AG08396 (cell line): ENCODE measurements at regions not wholly inside any gene's neighbourhood (a gene's known extent, or its start where the extent isn't known, plus 50 kb on each side); places are given as distances from the start of the nearest gene placed in this dataset.
"Not testable (repeated sequence)": the region's sequence is repeated elsewhere in the genome, so short reads cannot be mapped to it uniquely, and the experiment has no call there.

ENCODE experiments used
- DNase-seq: peaks from one replicate; pipeline ENCODE4 v3.0.0; 2012; ENCODE audit warnings: low spot score, mixed read lengths

- DNase-seq, result no peak
Measured at GRCh38 chr3:166663194-166663593, 716.9 kb downstream of the ZBBX start.

GRCh38 chr3:166661621-166662020 is 718.5 kb downstream of the ZBBX start:
- DNase-seq, result no peak

GRCh38 chr3:166660962-166661361 is 719.1 kb downstream of the ZBBX start:
- no peak for DNase-seq

GRCh38 chr3:166637984-166638530 is 742.0 kb downstream of the ZBBX start:
- no peak for DNase-seq

GRCh38 chr3:166634091-166634746 is 745.9 kb downstream of the ZBBX start:
- no peak for DNase-seq

- no peak for DNase-seq
Measured at GRCh38 chr3:166630190-166630589, 749.9 kb downstream of the ZBBX start.

- DNase-seq, result no peak
Measured at GRCh38 chr3:166613365-166613764, 766.7 kb downstream of the ZBBX start.

GRCh38 chr3:166612761-166613160 is 767.3 kb downstream of the ZBBX start:
- DNase-seq, result not testable (repeated sequence)

- DNase-seq, result no peak
Measured at GRCh38 chr3:166607933-166608521, 770.8 kb upstream of the BCHE start.

- no peak for DNase-seq
Measured at GRCh38 chr3:166606988-166607387, 769.8 kb upstream of the BCHE start.

- DNase-seq, result no peak
Measured at GRCh38 chr3:166593776-166594175, 756.6 kb upstream of the BCHE start.

- DNase-seq, result no peak
Measured at GRCh38 chr3:166582236-166582635, 745.0 kb upstream of the BCHE start.

GRCh38 chr3:166580561-166580960 is 743.3 kb upstream of the BCHE start:
- DNase-seq, result no peak

- no peak for DNase-seq
Measured at GRCh38 chr3:166575161-166575560, 737.9 kb upstream of the BCHE start.

- not testable (repeated sequence) for DNase-seq
Measured at GRCh38 chr3:166571686-166572085, 734.5 kb upstream of the BCHE start.

GRCh38 chr3:166570102-166570501 is 732.9 kb upstream of the BCHE start:
- DNase-seq, result no peak

- DNase-seq, result no peak
Measured at GRCh38 chr3:166569589-166569988, 732.4 kb upstream of the BCHE start.

GRCh38 chr3:166560253-166560652 is 723.0 kb upstream of the BCHE start:
- no peak for DNase-seq

GRCh38 chr3:166556955-166557354 is 719.7 kb upstream of the BCHE start:
- no peak for DNase-seq

- DNase-seq, result no peak
Measured at GRCh38 chr3:166554023-166554422, 716.8 kb upstream of the BCHE start.

GRCh38 chr3:166533740-166534139 is 696.5 kb upstream of the BCHE start:
- DNase-seq, result no peak

- no peak for DNase-seq
Measured at GRCh38 chr3:166531730-166532129, 694.5 kb upstream of the BCHE start.

- no peak for DNase-seq
Measured at GRCh38 chr3:166527325-166527724, 690.1 kb upstream of the BCHE start.

GRCh38 chr3:166526881-166527280 is 689.7 kb upstream of the BCHE start:
- DNase-seq, result no peak
